NCI-H2227 (cell line): ENCODE measurements at regions not wholly inside any gene's neighbourhood (a gene's known extent, or its start where the extent isn't known, plus 50 kb on each side); places are given as distances from the start of the nearest gene placed in this dataset.
"Not testable (repeated sequence)": the region's sequence is repeated elsewhere in the genome, so short reads cannot be mapped to it uniquely, and the experiment has no call there.

Source experiments
- DNase-seq: peaks from one replicate; lab custom pipeline; 2025; ENCODE audit not compliant: unreplicated experiment; lab: John Stamatoyannopoulos, UW

- no peak for DNase-seq
Measured at GRCh38 chr20:52054123-52054522, 137.5 kb downstream of the ZFP64 start.

GRCh38 chr20:52049001-52049731 is 142.4 kb downstream of the ZFP64 start:
- no peak for DNase-seq

GRCh38 chr20:52047811-52048764 is 143.5 kb downstream of the ZFP64 start:
- DNase-seq = no peak

GRCh38 chr20:52041966-52042365 is 149.6 kb downstream of the ZFP64 start:
- no peak for DNase-seq

- DNase-seq = no peak
Measured at GRCh38 chr20:52039790-52040189, 151.8 kb downstream of the ZFP64 start.

GRCh38 chr20:52038632-52039031 is 152.9 kb downstream of the ZFP64 start:
- DNase-seq = not testable (repeated sequence)

- DNase-seq = no peak
Measured at GRCh38 chr20:52037370-52037769, 154.2 kb downstream of the ZFP64 start.

GRCh38 chr20:52035977-52036376 is 155.6 kb downstream of the ZFP64 start:
- DNase-seq = no peak

GRCh38 chr20:52035498-52035897 is 156.1 kb downstream of the ZFP64 start:
- DNase-seq = no peak

GRCh38 chr20:52034581-52034980 is 157.0 kb downstream of the ZFP64 start:
- DNase-seq = no peak

GRCh38 chr20:52033313-52033712 is 158.3 kb downstream of the ZFP64 start:
- no peak for DNase-seq

- not testable (repeated sequence) for DNase-seq
Measured at GRCh38 chr20:52032304-52032683, 159.3 kb downstream of the ZFP64 start.

GRCh38 chr20:52031563-52032303 is 159.8 kb downstream of the ZFP64 start:
- DNase-seq = no peak

- no peak for DNase-seq
Measured at GRCh38 chr20:52031206-52031562, 160.4 kb downstream of the ZFP64 start.

- not testable (repeated sequence) for DNase-seq
Measured at GRCh38 chr20:52029129-52029528, 162.4 kb downstream of the ZFP64 start.

- no peak for DNase-seq
Measured at GRCh38 chr20:52025938-52026337, 165.6 kb downstream of the ZFP64 start.

- no peak for DNase-seq
Measured at GRCh38 chr20:52019313-52019712, 172.3 kb downstream of the ZFP64 start.

GRCh38 chr20:52017669-52018317 is 173.8 kb downstream of the ZFP64 start:
- no peak for DNase-seq

- no peak for DNase-seq
Measured at GRCh38 chr20:52016022-52016421, 175.6 kb downstream of the ZFP64 start.

- no peak for DNase-seq
Measured at GRCh38 chr20:52015155-52015554, 176.4 kb downstream of the ZFP64 start.

- DNase-seq = no peak
Measured at GRCh38 chr20:52012079-52012478, 179.5 kb downstream of the ZFP64 start.
